Cardiac muscle cell (in vitro differentiated cells and primary cell): ENCODE measurements at regions not wholly inside any gene's neighbourhood (a gene's known extent, or its start where the extent isn't known, plus 50 kb on each side); places are given as distances from the start of the nearest gene placed in this dataset.

ENCODE experiments used
- DNase-seq, 2 donors: peaks; one replicate each; pipeline versions ENCODE4 v3.0.0 to v3.0.0-alpha.2; 2010 to 2017; ENCODE audit warnings: low read depth in 1 of 2, low spot score in 1 of 2
- H3K27ac ChIP-seq: fragments of 200-600 bp; sonication (generic); 2 replicates; pipeline ENCODE4 v1.5.1; 2016
- H3K27me3 ChIP-seq: fragments of 200-600 bp; sonication (generic); 2 replicates; pipeline ENCODE4 v1.6.0; 2016; ENCODE audit warnings: control low read depth
- H3K36me3 ChIP-seq: fragments of 200-600 bp; sonication (generic); 2 replicates; pipeline ENCODE4 v1.5.1; 2016; ENCODE audit warnings: control low read depth
- H3K4me1 ChIP-seq: fragments of 200-600 bp; sonication (generic); 2 replicates; pipeline ENCODE4 v1.8.1; 2017; ENCODE audit warnings: low read depth, mild to moderate bottlenecking, mixed run types
- H3K4me3 ChIP-seq: fragments of 200-600 bp; sonication (generic); 2 replicates; pipeline ENCODE4 v1.5.1; 2016; ENCODE audit warnings: mild to moderate bottlenecking
- H3K9me3 ChIP-seq: fragments of 200-600 bp; sonication (generic); 2 replicates; pipeline ENCODE4 v1.5.1; 2017; ENCODE audit warnings: low read depth, mild to moderate bottlenecking, control low read depth
- TF ChIP-seq, protein P1 (sequence below): IDR thresholded peaks from 2 replicates; pipeline ENCODE4 v1.5.1; 2012; ENCODE audit warnings: low read depth, mild to moderate bottlenecking, low read length

- no peaks in the 10 kb centered on the region for H3K9me3 ChIP-seq
- H3K4me1 ChIP-seq, result peaks cover 4% of the 10 kb centered on the region
- no peak overlapping the region for H3K27ac ChIP-seq
- H3K27me3 ChIP-seq, result no peaks in the 10 kb centered on the region
- DNase-seq, result no peak
- no peaks in the 10 kb centered on the region for H3K36me3 ChIP-seq
- no peak overlapping the region for H3K4me3 ChIP-seq
- TF ChIP-seq, protein P1, sequence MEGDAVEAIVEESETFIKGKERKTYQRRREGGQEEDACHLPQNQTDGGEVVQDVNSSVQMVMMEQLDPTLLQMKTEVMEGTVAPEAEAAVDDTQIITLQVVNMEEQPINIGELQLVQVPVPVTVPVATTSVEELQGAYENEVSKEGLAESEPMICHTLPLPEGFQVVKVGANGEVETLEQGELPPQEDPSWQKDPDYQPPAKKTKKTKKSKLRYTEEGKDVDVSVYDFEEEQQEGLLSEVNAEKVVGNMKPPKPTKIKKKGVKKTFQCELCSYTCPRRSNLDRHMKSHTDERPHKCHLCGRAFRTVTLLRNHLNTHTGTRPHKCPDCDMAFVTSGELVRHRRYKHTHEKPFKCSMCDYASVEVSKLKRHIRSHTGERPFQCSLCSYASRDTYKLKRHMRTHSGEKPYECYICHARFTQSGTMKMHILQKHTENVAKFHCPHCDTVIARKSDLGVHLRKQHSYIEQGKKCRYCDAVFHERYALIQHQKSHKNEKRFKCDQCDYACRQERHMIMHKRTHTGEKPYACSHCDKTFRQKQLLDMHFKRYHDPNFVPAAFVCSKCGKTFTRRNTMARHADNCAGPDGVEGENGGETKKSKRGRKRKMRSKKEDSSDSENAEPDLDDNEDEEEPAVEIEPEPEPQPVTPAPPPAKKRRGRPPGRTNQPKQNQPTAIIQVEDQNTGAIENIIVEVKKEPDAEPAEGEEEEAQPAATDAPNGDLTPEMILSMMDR, result no peak
Observed at GRCh38 chr1:208747979-208748378, 503.8 kb upstream of the PLXNA2 start.

GRCh38 chr1:208748387-208749165 lies 504.4 kb upstream of the PLXNA2 start:
- H3K4me3 ChIP-seq, result no peak overlapping the region
- H3K36me3 ChIP-seq, result no peaks in the 10 kb centered on the region
- no peaks in the 10 kb centered on the region for H3K27me3 ChIP-seq
- DNase-seq, result no peak
- TF ChIP-seq, protein P1, result no peak
- H3K4me1 ChIP-seq, result peaks cover 4% of the 10 kb centered on the region
- H3K9me3 ChIP-seq, result no peaks in the 10 kb centered on the region
- no peak overlapping the region for H3K27ac ChIP-seq

- H3K27ac ChIP-seq, result no peak overlapping the region
- H3K4me3 ChIP-seq, result no peak overlapping the region
- no peak for DNase-seq
- H3K27me3 ChIP-seq, result no peaks in the 10 kb centered on the region
- no peaks in the 10 kb centered on the region for H3K36me3 ChIP-seq
- no peaks in the 10 kb centered on the region for H3K9me3 ChIP-seq
- no peaks in the 10 kb centered on the region for H3K4me1 ChIP-seq
- TF ChIP-seq, protein P1, result no peak
Observed at GRCh38 chr1:208756339-208756981, 512.3 kb upstream of the PLXNA2 start.

DNA sequence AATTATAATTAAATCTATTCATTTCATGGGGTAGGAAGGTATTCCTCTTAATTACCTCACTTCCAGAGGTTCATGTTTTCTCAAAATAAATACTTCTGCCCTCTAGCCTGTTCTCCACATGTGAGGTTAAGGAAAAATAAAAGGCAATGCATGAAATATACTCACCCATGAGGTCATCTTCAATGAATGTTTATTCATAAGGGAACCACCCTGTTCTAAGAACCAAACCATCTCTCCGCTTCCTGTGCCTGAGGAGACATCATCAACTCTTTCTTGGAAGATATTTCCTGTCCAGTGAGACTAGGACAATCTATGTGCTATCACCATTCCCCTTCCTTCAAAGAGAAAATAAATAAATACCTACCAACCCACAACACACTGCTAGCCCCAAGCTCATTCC lies 513.7 kb upstream of the PLXNA2 start:
- DNase-seq, result no peak
- no peaks in the 10 kb centered on the region for H3K36me3 ChIP-seq
- TF ChIP-seq, protein P1, result no peak
- H3K27me3 ChIP-seq, result no peaks in the 10 kb centered on the region
- no peaks in the 10 kb centered on the region for H3K9me3 ChIP-seq
- no peaks in the 10 kb centered on the region for H3K4me1 ChIP-seq
- no peak overlapping the region for H3K4me3 ChIP-seq
- H3K27ac ChIP-seq, result no peak overlapping the region

GRCh38 chr1:208759255-208759654 lies 515.1 kb upstream of the PLXNA2 start:
- DNase-seq, result no peak
- TF ChIP-seq, protein P1, result no peak
- Histone ChIP-seq H3K27ac (no peak overlapping the region), H3K36me3 (no peaks in the 10 kb centered on the region), H3K9me3 (no peaks in the 10 kb centered on the region), H3K27me3 (no peaks in the 10 kb centered on the region), H3K4me1 (no peaks in the 10 kb centered on the region), H3K4me3 (no peak overlapping the region)
